ENCODE measurements at regions not wholly inside any gene's neighbourhood (a gene's known extent, or its start where the extent isn't known, plus 50 kb on each side); places are given as distances from the start of the nearest gene placed in this dataset.

- no peak for DNase-seq (ENCODE audit: insufficient read length, low spot score)
- no peak for FAIRE-seq
- TF ChIP-seq POU2F2 (IDR thresholded peaks at IDR 0.05; ENCODE audit: low read depth, low read length), result no peak
- no peak for TF ChIP-seq PAX5 (IDR thresholded peaks at IDR 0.05; ENCODE audit: insufficient read depth, low read length, severe bottlenecking)
- no peak for TF ChIP-seq TAF1 (IDR thresholded peaks at IDR 0.05; ENCODE audit: low read depth, low read length)
- no peak for TF ChIP-seq SPI1 (IDR thresholded peaks at IDR 0.05; ENCODE audit: low read depth, low read length)
- TF ChIP-seq POLR2A (IDR thresholded peaks at IDR 0.05; ENCODE audit: low read depth, low read length), result no peak
- no peak for TF ChIP-seq POLR2AphosphoS5 (IDR thresholded peaks at IDR 0.05; ENCODE audit: low read depth, low read length)
These were observed 272.7 kb downstream of the RPLP1 start for GRCh38 chr15:69725275-69725674.

- FAIRE-seq, result no peak
- no peak for TF ChIP-seq POLR2AphosphoS5 (IDR thresholded peaks at IDR 0.05; ENCODE audit: low read depth, low read length)
- peak; percentile 60 for TF ChIP-seq SPI1 (IDR thresholded peaks at IDR 0.05; ENCODE audit: low read depth, low read length)
- no peak for TF ChIP-seq POU2F2 (IDR thresholded peaks at IDR 0.05; ENCODE audit: low read depth, low read length)
- TF ChIP-seq PAX5 (IDR thresholded peaks at IDR 0.05; ENCODE audit: insufficient read depth, low read length, severe bottlenecking), result no peak
- no peak for TF ChIP-seq TAF1 (IDR thresholded peaks at IDR 0.05; ENCODE audit: low read depth, low read length)
- no peak for TF ChIP-seq POLR2A (IDR thresholded peaks at IDR 0.05; ENCODE audit: low read depth, low read length)
- DNase-seq (ENCODE audit: insufficient read length, low spot score), result no peak
These were observed 273.3 kb downstream of the RPLP1 start for GRCh38 chr15:69725957-69726356.

GRCh38 chr15:69727121-69727924 is 274.7 kb downstream of the RPLP1 start:
- DNase-seq (ENCODE audit: insufficient read length, low spot score), result no peak
- no peak for FAIRE-seq
- TF ChIP-seq PAX5 (IDR thresholded peaks at IDR 0.05; ENCODE audit: insufficient read depth, low read length, severe bottlenecking) (no peak), POLR2AphosphoS5 (IDR thresholded peaks at IDR 0.05; ENCODE audit: low read depth, low read length) (no peak), TAF1 (IDR thresholded peaks at IDR 0.05; ENCODE audit: low read depth, low read length) (no peak), SPI1 (IDR thresholded peaks at IDR 0.05; ENCODE audit: low read depth, low read length) (no peak), POLR2A (IDR thresholded peaks at IDR 0.05; ENCODE audit: low read depth, low read length) (no peak), POU2F2 (IDR thresholded peaks at IDR 0.05; ENCODE audit: low read depth, low read length) (no peak)

DNA sequence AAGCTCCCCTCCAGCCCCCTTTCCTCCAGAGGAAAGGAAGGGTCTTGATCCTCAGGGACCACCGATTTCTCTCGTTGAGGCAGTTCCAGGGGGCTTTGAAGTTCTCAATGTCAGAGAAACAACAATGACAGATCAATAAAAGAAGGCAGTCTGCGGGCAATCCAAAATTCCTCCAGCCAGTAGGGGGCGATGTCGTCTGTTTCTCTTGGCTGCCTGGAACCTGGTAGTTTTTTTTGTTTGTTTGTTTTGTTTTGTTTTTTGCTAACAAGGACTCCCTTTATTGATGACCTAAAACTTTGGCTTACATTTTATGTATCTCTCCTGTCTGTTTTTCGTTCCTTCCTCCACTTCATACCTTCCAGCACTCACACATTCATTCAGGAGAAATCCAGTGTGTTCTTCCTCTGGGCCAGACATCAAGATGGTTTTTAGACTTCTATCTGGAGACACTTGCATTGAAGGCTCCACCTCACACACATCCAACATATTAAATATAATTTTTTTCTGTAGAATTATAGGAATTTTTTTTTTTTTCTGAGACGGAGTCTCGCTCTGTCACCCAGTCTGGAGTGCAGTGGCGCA is 276.6 kb downstream of the RPLP1 start:
- FAIRE-seq (peak; percentile 75), DNase-seq (ENCODE audit: insufficient read length, low spot score) (peak; percentile 52)
- TF ChIP-seq PAX5 (IDR thresholded peaks at IDR 0.05; ENCODE audit: insufficient read depth, low read length, severe bottlenecking) (no peak), SPI1 (IDR thresholded peaks at IDR 0.05; ENCODE audit: low read depth, low read length) (no peak), TAF1 (IDR thresholded peaks at IDR 0.05; ENCODE audit: low read depth, low read length) (no peak), POLR2A (IDR thresholded peaks at IDR 0.05; ENCODE audit: low read depth, low read length) (no peak), POU2F2 (IDR thresholded peaks at IDR 0.05; ENCODE audit: low read depth, low read length) (no peak), POLR2AphosphoS5 (IDR thresholded peaks at IDR 0.05; ENCODE audit: low read depth, low read length) (no peak)

- no peak for FAIRE-seq
- DNase-seq (ENCODE audit: insufficient read length, low spot score), result no peak
- TF ChIP-seq SPI1 (IDR thresholded peaks at IDR 0.05; ENCODE audit: low read depth, low read length) (no peak), POU2F2 (IDR thresholded peaks at IDR 0.05; ENCODE audit: low read depth, low read length) (no peak), TAF1 (IDR thresholded peaks at IDR 0.05; ENCODE audit: low read depth, low read length) (no peak), POLR2A (IDR thresholded peaks at IDR 0.05; ENCODE audit: low read depth, low read length) (no peak), PAX5 (IDR thresholded peaks at IDR 0.05; ENCODE audit: insufficient read depth, low read length, severe bottlenecking) (no peak), POLR2AphosphoS5 (IDR thresholded peaks at IDR 0.05; ENCODE audit: low read depth, low read length) (no peak)
These were observed 277.9 kb downstream of the RPLP1 start for GRCh38 chr15:69730281-69731080.

GRCh38 chr15:69731081-69731330 is 278.4 kb downstream of the RPLP1 start:
- FAIRE-seq, result no peak
- no peak for DNase-seq (ENCODE audit: insufficient read length, low spot score)
- TF ChIP-seq POU2F2 (IDR thresholded peaks at IDR 0.05; ENCODE audit: low read depth, low read length) (no peak), TAF1 (IDR thresholded peaks at IDR 0.05; ENCODE audit: low read depth, low read length) (no peak), SPI1 (IDR thresholded peaks at IDR 0.05; ENCODE audit: low read depth, low read length) (no peak), PAX5 (IDR thresholded peaks at IDR 0.05; ENCODE audit: insufficient read depth, low read length, severe bottlenecking) (no peak), POLR2AphosphoS5 (IDR thresholded peaks at IDR 0.05; ENCODE audit: low read depth, low read length) (no peak), POLR2A (IDR thresholded peaks at IDR 0.05; ENCODE audit: low read depth, low read length) (no peak)

- DNase-seq (ENCODE audit: insufficient read length, low spot score) (no peak), FAIRE-seq (no peak)
- TF ChIP-seq PAX5 (IDR thresholded peaks at IDR 0.05; ENCODE audit: insufficient read depth, low read length, severe bottlenecking), result no peak
- no peak for TF ChIP-seq POLR2AphosphoS5 (IDR thresholded peaks at IDR 0.05; ENCODE audit: low read depth, low read length)
- TF ChIP-seq TAF1 (IDR thresholded peaks at IDR 0.05; ENCODE audit: low read depth, low read length), result no peak
- no peak for TF ChIP-seq SPI1 (IDR thresholded peaks at IDR 0.05; ENCODE audit: low read depth, low read length)
- TF ChIP-seq POLR2A (IDR thresholded peaks at IDR 0.05; ENCODE audit: low read depth, low read length), result no peak
- TF ChIP-seq POU2F2 (IDR thresholded peaks at IDR 0.05; ENCODE audit: low read depth, low read length), result no peak
These were observed 279.0 kb downstream of the RPLP1 start for GRCh38 chr15:69731581-69731980.

- TF ChIP-seq POLR2A (IDR thresholded peaks at IDR 0.05; ENCODE audit: low read depth, low read length) (no peak), POLR2AphosphoS5 (IDR thresholded peaks at IDR 0.05; ENCODE audit: low read depth, low read length) (no peak), PAX5 (IDR thresholded peaks at IDR 0.05; ENCODE audit: insufficient read depth, low read length, severe bottlenecking) (no peak), SPI1 (IDR thresholded peaks at IDR 0.05; ENCODE audit: low read depth, low read length) (no peak), TAF1 (IDR thresholded peaks at IDR 0.05; ENCODE audit: low read depth, low read length) (no peak), POU2F2 (IDR thresholded peaks at IDR 0.05; ENCODE audit: low read depth, low read length) (no peak)
- DNase-seq (ENCODE audit: insufficient read length, low spot score) (no peak), FAIRE-seq (no peak)
These were observed 279.5 kb downstream of the RPLP1 start for GRCh38 chr15:69732133-69732532.

DNA sequence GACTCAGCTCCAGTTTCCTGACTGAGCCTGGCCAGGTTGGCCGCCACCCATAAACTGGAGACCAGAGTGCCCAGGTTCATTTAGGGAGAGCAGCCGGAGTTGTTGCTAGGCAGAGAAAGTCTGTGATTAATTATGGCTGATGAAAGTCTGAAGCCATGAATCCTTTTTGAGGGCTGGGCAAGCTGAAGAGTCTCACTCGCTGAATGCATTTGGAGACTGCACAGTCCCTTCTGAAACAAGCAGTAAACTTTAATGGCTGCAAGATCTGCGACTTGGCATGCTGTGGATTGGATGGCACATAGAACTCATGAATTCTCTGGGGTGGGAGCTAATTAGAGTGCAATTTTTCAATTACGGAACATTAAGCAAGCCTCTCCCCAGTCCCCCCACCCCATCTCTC is 282.1 kb downstream of the RPLP1 start:
- no peak for FAIRE-seq
- TF ChIP-seq POLR2AphosphoS5 (IDR thresholded peaks at IDR 0.05; ENCODE audit: low read depth, low read length) (no peak), POLR2A (IDR thresholded peaks at IDR 0.05; ENCODE audit: low read depth, low read length) (no peak), POU2F2 (IDR thresholded peaks at IDR 0.05; ENCODE audit: low read depth, low read length) (no peak), PAX5 (IDR thresholded peaks at IDR 0.05; ENCODE audit: insufficient read depth, low read length, severe bottlenecking) (no peak), TAF1 (IDR thresholded peaks at IDR 0.05; ENCODE audit: low read depth, low read length) (no peak), SPI1 (IDR thresholded peaks at IDR 0.05; ENCODE audit: low read depth, low read length) (no peak)
- no peak for DNase-seq (ENCODE audit: insufficient read length, low spot score)
